ENCODE measurements at regions not wholly inside any gene's neighbourhood (a gene's known extent, or its start where the extent isn't known, plus 50 kb on each side); places are given as distances from the start of the nearest gene placed in this dataset.

- Histone ChIP-seq H3K9ac (ENCODE audit: low read length) (no peak overlapping the region), H3K27me3 (ENCODE audit: insufficient read depth, low read depth, low read length) (no peaks in the 10 kb centered on the region), H4K20me1 (ENCODE audit: insufficient read depth) (no peaks in the 10 kb centered on the region), H3K36me3 (ENCODE audit: insufficient read depth, low read length) (no peaks in the 10 kb centered on the region), H3K4me3 (ENCODE audit: low read length) (no peak overlapping the region), H2AFZ (ENCODE audit: low read depth, low read length) (no peak overlapping the region), H3K27ac (ENCODE audit: low read length) (no peak overlapping the region), H3K79me2 (replicated peaks; ENCODE audit: insufficient read depth, low read length) (no peaks in the 10 kb centered on the region), H3K4me2 (ENCODE audit: low read length) (no peak overlapping the region), H3F3A (ENCODE audit: insufficient read depth, low read length, poor library complexity, severe bottlenecking) (no peaks in the 10 kb centered on the region), H3K9me2 (ENCODE audit: insufficient read depth, low read length) (no peaks in the 10 kb centered on the region), H3K9me3 (ENCODE audit: low read length) (no peaks in the 10 kb centered on the region)
- TF ChIP-seq MXI1 (conservative IDR thresholded peaks at IDR 0.05; ENCODE audit: poor library complexity, severe bottlenecking) = no peak
- TF ChIP-seq TAF1 (IDR thresholded peaks at IDR 0.05; ENCODE audit: low read depth) = no peak
- TF ChIP-seq, protein P1, sequence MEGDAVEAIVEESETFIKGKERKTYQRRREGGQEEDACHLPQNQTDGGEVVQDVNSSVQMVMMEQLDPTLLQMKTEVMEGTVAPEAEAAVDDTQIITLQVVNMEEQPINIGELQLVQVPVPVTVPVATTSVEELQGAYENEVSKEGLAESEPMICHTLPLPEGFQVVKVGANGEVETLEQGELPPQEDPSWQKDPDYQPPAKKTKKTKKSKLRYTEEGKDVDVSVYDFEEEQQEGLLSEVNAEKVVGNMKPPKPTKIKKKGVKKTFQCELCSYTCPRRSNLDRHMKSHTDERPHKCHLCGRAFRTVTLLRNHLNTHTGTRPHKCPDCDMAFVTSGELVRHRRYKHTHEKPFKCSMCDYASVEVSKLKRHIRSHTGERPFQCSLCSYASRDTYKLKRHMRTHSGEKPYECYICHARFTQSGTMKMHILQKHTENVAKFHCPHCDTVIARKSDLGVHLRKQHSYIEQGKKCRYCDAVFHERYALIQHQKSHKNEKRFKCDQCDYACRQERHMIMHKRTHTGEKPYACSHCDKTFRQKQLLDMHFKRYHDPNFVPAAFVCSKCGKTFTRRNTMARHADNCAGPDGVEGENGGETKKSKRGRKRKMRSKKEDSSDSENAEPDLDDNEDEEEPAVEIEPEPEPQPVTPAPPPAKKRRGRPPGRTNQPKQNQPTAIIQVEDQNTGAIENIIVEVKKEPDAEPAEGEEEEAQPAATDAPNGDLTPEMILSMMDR (IDR thresholded peaks at IDR 0.05; ENCODE audit: poor library complexity, severe bottlenecking) = no peak
- no peak for TF ChIP-seq SMC3 (conservative IDR thresholded peaks at IDR 0.05; ENCODE audit: poor library complexity)
- no peak for TF ChIP-seq POLR2AphosphoS5 (IDR thresholded peaks at IDR 0.05)
- TF ChIP-seq EZH2 (IDR thresholded peaks at IDR 0.05; ENCODE audit: borderline replicate concordance, insufficient read depth, low read length, poor library complexity, severe bottlenecking) = no peak
- no peak for TF ChIP-seq EP300 (conservative IDR thresholded peaks at IDR 0.05; ENCODE audit: poor library complexity, severe bottlenecking)
- TF ChIP-seq, protein P2, sequence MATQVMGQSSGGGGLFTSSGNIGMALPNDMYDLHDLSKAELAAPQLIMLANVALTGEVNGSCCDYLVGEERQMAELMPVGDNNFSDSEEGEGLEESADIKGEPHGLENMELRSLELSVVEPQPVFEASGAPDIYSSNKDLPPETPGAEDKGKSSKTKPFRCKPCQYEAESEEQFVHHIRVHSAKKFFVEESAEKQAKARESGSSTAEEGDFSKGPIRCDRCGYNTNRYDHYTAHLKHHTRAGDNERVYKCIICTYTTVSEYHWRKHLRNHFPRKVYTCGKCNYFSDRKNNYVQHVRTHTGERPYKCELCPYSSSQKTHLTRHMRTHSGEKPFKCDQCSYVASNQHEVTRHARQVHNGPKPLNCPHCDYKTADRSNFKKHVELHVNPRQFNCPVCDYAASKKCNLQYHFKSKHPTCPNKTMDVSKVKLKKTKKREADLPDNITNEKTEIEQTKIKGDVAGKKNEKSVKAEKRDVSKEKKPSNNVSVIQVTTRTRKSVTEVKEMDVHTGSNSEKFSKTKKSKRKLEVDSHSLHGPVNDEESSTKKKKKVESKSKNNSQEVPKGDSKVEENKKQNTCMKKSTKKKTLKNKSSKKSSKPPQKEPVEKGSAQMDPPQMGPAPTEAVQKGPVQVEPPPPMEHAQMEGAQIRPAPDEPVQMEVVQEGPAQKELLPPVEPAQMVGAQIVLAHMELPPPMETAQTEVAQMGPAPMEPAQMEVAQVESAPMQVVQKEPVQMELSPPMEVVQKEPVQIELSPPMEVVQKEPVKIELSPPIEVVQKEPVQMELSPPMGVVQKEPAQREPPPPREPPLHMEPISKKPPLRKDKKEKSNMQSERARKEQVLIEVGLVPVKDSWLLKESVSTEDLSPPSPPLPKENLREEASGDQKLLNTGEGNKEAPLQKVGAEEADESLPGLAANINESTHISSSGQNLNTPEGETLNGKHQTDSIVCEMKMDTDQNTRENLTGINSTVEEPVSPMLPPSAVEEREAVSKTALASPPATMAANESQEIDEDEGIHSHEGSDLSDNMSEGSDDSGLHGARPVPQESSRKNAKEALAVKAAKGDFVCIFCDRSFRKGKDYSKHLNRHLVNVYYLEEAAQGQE (IDR thresholded peaks at IDR 0.05; ENCODE audit: borderline replicate concordance) = no peak
- TF ChIP-seq RAD21 (conservative IDR thresholded peaks at IDR 0.05) = no peak
Measured at GRCh38 chr17:14664511-14664910, 363.6 kb downstream of the HS3ST3B1 start.

GRCh38 chr17:14641117-14641516 lies 340.2 kb downstream of the HS3ST3B1 start:
- Histone ChIP-seq H3K9me3 (ENCODE audit: low read length) (no peaks in the 10 kb centered on the region), H3K4me3 (ENCODE audit: low read length) (no peak overlapping the region), H3K36me3 (ENCODE audit: insufficient read depth, low read length) (no peaks in the 10 kb centered on the region), H2AFZ (ENCODE audit: low read depth, low read length) (no peak overlapping the region), H3K9me2 (ENCODE audit: insufficient read depth, low read length) (no peaks in the 10 kb centered on the region), H3K27me3 (ENCODE audit: insufficient read depth, low read depth, low read length) (no peaks in the 10 kb centered on the region), H3F3A (ENCODE audit: insufficient read depth, low read length, poor library complexity, severe bottlenecking) (no peaks in the 10 kb centered on the region), H4K20me1 (ENCODE audit: insufficient read depth) (no peaks in the 10 kb centered on the region), H3K9ac (ENCODE audit: low read length) (no peak overlapping the region), H3K27ac (ENCODE audit: low read length) (no peak overlapping the region), H3K4me2 (ENCODE audit: low read length) (no peak overlapping the region), H3K79me2 (replicated peaks; ENCODE audit: insufficient read depth, low read length) (no peaks in the 10 kb centered on the region)
- TF ChIP-seq MXI1 (conservative IDR thresholded peaks at IDR 0.05; ENCODE audit: poor library complexity, severe bottlenecking) (no peak), TAF1 (IDR thresholded peaks at IDR 0.05; ENCODE audit: low read depth) (no peak), POLR2AphosphoS5 (IDR thresholded peaks at IDR 0.05) (no peak), EZH2 (IDR thresholded peaks at IDR 0.05; ENCODE audit: borderline replicate concordance, insufficient read depth, low read length, poor library complexity, severe bottlenecking) (no peak), SMC3 (conservative IDR thresholded peaks at IDR 0.05; ENCODE audit: poor library complexity) (no peak), EP300 (conservative IDR thresholded peaks at IDR 0.05; ENCODE audit: poor library complexity, severe bottlenecking) (no peak), RAD21 (conservative IDR thresholded peaks at IDR 0.05) (no peak)
- TF ChIP-seq, protein P1 (IDR thresholded peaks at IDR 0.05; ENCODE audit: poor library complexity, severe bottlenecking) = no peak
- TF ChIP-seq, protein P2 (IDR thresholded peaks at IDR 0.05; ENCODE audit: borderline replicate concordance) = no peak

Measured in neural cell (in vitro differentiated cells).